Caco-2 (cell line): ENCODE measurements at regions not wholly inside any gene's neighbourhood (a gene's known extent, or its start where the extent isn't known, plus 50 kb on each side); places are given as distances from the start of the nearest gene placed in this dataset.

Experiments
- BruUV-seq: library from RNA; stranded (reverse); fragments of 400-500 nt; replicated peaks from 2 replicates; lab custom pipeline; 2021; lab: Mats Ljungman, UMichigan
- CTCF ChIA-PET: fragments of 300-600 bp; sonication (Branson Sonifier 250); formaldehyde crosslinking; loops from one replicate; lab custom pipeline; 2022; ENCODE audit warnings: antibody characterized with exemption; lab: Charles Lee
- POLR2A ChIA-PET: fragments of 300-600 bp; sonication (Branson Sonifier 250); formaldehyde crosslinking; loops from one replicate; lab custom pipeline; 2022; ENCODE audit warnings: antibody characterized with exemption; lab: Charles Lee
- DNase-seq, 2 experiments: peaks; one replicate each; pipeline versions ENCODE4 v3.0.0 to v3.0.0-alpha.2; 2020 to 2022
- H3K27me3 ChIP-seq: replicated peaks from 2 replicates; pipeline ENCODE4 v1.6.0; 2011; ENCODE audit warnings: low read length; ENCODE audit not compliant: control insufficient read depth, insufficient read depth
- H3K36me3 ChIP-seq: 2 replicates; pipeline ENCODE4 v1.5.1; 2011; ENCODE audit warnings: low read length; ENCODE audit not compliant: control insufficient read depth, insufficient read depth
- H3K4me1 ChIP-seq: fragments of 250-450 bp; sonication (Bioruptor Pico); 2 replicates; pipeline ENCODE4 v1.5.1; 2020; ENCODE audit warnings: mild to moderate bottlenecking
- H3K4me3 ChIP-seq: 2 replicates; pipeline ENCODE4 v1.5.1; 2011; ENCODE audit warnings: low read depth, mild to moderate bottlenecking, control low read depth, low read length
- H3K9me3 ChIP-seq: fragments of 250-450 bp; sonication (Bioruptor Pico); 2 replicates; pipeline ENCODE4 v1.5.1; 2020; ENCODE audit warnings: mild to moderate bottlenecking, moderate library complexity
- H3K27ac Mint-ChIP-seq: one replicate; pipeline ENCODE4 v1.8.0; 2022; ENCODE audit warnings: mixed read lengths; ENCODE audit not compliant: unreplicated experiment
- H3K27me3 Mint-ChIP-seq: one replicate; pipeline ENCODE4 v1.8.0; 2022; ENCODE audit warnings: mixed read lengths; ENCODE audit not compliant: insufficient read depth, unreplicated experiment
- H3K36me3 Mint-ChIP-seq: one replicate; pipeline ENCODE4 v1.8.0; 2022; ENCODE audit warnings: mild to moderate bottlenecking, mixed read lengths; ENCODE audit not compliant: insufficient read depth, unreplicated experiment
- H3K4me1 Mint-ChIP-seq: one replicate; pipeline ENCODE4 v1.8.0; 2022; ENCODE audit warnings: low read depth, mixed read lengths; ENCODE audit not compliant: unreplicated experiment
- H3K4me3 Mint-ChIP-seq: one replicate; pipeline ENCODE4 v1.8.0; 2022; ENCODE audit warnings: mild to moderate bottlenecking, moderate library complexity, mixed read lengths; ENCODE audit not compliant: unreplicated experiment
- H3K9me3 Mint-ChIP-seq: one replicate; pipeline ENCODE4 v1.8.0; 2022; ENCODE audit warnings: mixed read lengths; ENCODE audit not compliant: unreplicated experiment
- intact Hi-C: fragments of 100-400 bp; cut with micrococcal nuclease; formaldehyde crosslinking; loops from one replicate; pipeline ENCODE4 v1.10.0; 2022; ENCODE audit not compliant: unreplicated experiment
- TF ChIP-seq, protein P1 (sequence below), 2 experiments: fragments of 200-600 bp in 1 of 2; IDR thresholded peaks; 1 replicate in 1 of 2; 2 replicates in 1 of 2; pipeline versions ENCODE4 v1.5.1 to v1.8.0; 2011 to 2022; ENCODE audit warnings: antibody characterized with exemption in 1 of 2, control low read depth in 1 of 2, inconsistent platforms in 1 of 2, low read depth in 1 of 2, low read length in 1 of 2, mild to moderate bottlenecking in 1 of 2, moderate library complexity in 1 of 2; ENCODE audit not compliant: insufficient read depth in 1 of 2, severe bottlenecking in 1 of 2, unreplicated experiment in 1 of 2

- Mint-ChIP-seq H3K4me1 (peaks cover 32% of the 10 kb centered on the region), H3K27ac (peak overlapping the region; percentile 84), H3K36me3 (peaks cover 7% of the 10 kb centered on the region), H3K27me3 (no peaks in the 10 kb centered on the region), H3K4me3 (no peak overlapping the region), H3K9me3 (no peaks in the 10 kb centered on the region)
- peaks cover 11% of the 10 kb centered on the region for H3K9me3 ChIP-seq
- peaks cover 53% of the 10 kb centered on the region for H3K4me1 ChIP-seq
- DNase-seq = no peak
- H3K36me3 ChIP-seq = no peaks in the 10 kb centered on the region
- ChIA-PET POLR2A (no interaction called here), CTCF (interaction anchor here (1.0 kb wide), 1 partner anchor 9 kb away, joined by 3 read pairs; no protein-coding TSS in a partner anchor)
- intact Hi-C loops = no loop called here
- no peaks in the 10 kb centered on the region for H3K27me3 ChIP-seq
- no TSS peak for BruUV-seq
- H3K4me3 ChIP-seq = no peak overlapping the region
- TF ChIP-seq, protein P1, sequence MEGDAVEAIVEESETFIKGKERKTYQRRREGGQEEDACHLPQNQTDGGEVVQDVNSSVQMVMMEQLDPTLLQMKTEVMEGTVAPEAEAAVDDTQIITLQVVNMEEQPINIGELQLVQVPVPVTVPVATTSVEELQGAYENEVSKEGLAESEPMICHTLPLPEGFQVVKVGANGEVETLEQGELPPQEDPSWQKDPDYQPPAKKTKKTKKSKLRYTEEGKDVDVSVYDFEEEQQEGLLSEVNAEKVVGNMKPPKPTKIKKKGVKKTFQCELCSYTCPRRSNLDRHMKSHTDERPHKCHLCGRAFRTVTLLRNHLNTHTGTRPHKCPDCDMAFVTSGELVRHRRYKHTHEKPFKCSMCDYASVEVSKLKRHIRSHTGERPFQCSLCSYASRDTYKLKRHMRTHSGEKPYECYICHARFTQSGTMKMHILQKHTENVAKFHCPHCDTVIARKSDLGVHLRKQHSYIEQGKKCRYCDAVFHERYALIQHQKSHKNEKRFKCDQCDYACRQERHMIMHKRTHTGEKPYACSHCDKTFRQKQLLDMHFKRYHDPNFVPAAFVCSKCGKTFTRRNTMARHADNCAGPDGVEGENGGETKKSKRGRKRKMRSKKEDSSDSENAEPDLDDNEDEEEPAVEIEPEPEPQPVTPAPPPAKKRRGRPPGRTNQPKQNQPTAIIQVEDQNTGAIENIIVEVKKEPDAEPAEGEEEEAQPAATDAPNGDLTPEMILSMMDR (IDR thresholded peaks at IDR 0.05; ENCODE audit: insufficient read depth in 1 of 2, low read depth in 1 of 2, low read length in 1 of 2, severe bottlenecking in 1 of 2, unreplicated experiment in 1 of 2) = no peak
Observed at GRCh38 chr3:193852901-193853300, 259.9 kb downstream of the OPA1 start.

DNA sequence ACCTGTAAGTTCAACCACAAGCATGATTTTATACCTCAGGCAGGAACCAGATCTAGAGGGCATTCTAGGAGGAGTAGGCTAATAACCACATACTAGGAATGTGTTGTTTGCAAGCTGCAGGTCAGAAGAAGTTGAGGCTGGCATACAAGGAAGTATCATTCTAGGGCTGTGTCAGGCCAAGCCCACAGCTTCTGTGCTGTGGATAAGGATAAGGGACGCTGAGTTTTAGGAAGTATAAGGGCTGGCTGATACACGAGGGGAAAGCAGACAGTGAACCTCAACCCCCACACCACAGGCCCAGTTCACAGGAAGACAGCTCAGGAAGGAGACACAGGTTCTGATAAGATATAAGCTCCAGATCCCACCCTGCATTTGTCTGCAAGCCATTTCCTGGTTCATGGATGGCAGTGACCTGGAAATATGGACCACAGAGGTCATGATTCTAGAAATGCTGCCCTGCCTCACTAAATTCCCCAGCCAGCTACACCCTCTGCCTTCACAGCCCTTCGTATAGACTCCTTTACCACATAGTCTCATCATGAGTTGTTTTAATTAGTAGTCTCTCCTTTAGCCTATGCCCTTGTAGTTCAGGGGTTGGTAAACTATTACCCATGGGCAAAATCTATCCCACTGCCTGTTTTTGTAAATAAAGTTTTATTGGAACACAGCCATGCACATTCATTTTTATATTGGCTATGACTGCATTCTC, 260.7 kb downstream of the OPA1 start:
- BruUV-seq = no TSS peak
- intact Hi-C loops = no loop called here
- peaks cover 5% of the 10 kb centered on the region for H3K36me3 Mint-ChIP-seq
- no peak for DNase-seq
- H3K4me1 ChIP-seq = peaks cover 53% of the 10 kb centered on the region
- peaks cover 11% of the 10 kb centered on the region for H3K9me3 ChIP-seq
- H3K4me1 Mint-ChIP-seq = peaks cover 30% of the 10 kb centered on the region
- no peaks in the 10 kb centered on the region for H3K9me3 Mint-ChIP-seq
- CTCF ChIA-PET = interaction anchor here (1.0 kb wide), 1 partner anchor 9 kb away, joined by 3 read pairs; no protein-coding TSS in a partner anchor
- H3K4me3 Mint-ChIP-seq = no peak overlapping the region
- no peaks in the 10 kb centered on the region for H3K27me3 Mint-ChIP-seq
- no peaks in the 10 kb centered on the region for H3K36me3 ChIP-seq
- peak overlapping the region; percentile 84 for H3K27ac Mint-ChIP-seq
- no peaks in the 10 kb centered on the region for H3K27me3 ChIP-seq
- TF ChIP-seq, protein P1 (IDR thresholded peaks at IDR 0.05; ENCODE audit: insufficient read depth in 1 of 2, low read depth in 1 of 2, low read length in 1 of 2, severe bottlenecking in 1 of 2, unreplicated experiment in 1 of 2) = no peak
- POLR2A ChIA-PET = no interaction called here
- H3K4me3 ChIP-seq = no peak overlapping the region

DNA sequence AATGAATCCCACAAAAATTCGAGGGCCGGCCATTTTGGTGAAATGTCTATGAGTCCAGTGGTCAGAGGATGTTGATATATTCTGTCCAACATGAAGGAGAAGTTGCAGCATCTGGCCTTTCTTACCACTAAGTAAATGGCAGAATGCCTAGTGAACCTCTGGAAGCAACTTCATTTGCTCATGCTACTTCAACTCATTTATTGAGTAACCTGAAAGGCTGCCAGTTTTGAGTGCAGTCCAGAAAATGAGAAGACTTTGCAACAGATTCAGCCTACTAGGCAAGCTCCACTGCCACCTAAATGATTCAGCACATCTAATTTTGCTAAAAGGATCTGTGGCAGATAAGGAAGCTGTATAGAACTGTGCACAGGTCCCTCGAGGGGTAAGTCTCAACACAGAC, 265.0 kb downstream of the OPA1 start:
- POLR2A ChIA-PET = no interaction called here
- Mint-ChIP-seq H3K36me3 (peaks cover 6% of the 10 kb centered on the region), H3K4me1 (peaks cover 29% of the 10 kb centered on the region), H3K27ac (no peak overlapping the region), H3K27me3 (no peaks in the 10 kb centered on the region), H3K4me3 (no peak overlapping the region), H3K9me3 (peaks cover 12% of the 10 kb centered on the region)
- H3K4me1 ChIP-seq = peaks cover 28% of the 10 kb centered on the region
- intact Hi-C loops = no loop called here
- H3K36me3 ChIP-seq = no peaks in the 10 kb centered on the region
- BruUV-seq = no TSS peak
- CTCF ChIA-PET = no interaction called here
- no peak overlapping the region for H3K4me3 ChIP-seq
- no peaks in the 10 kb centered on the region for H3K9me3 ChIP-seq
- no peak for DNase-seq
- TF ChIP-seq, protein P1 (IDR thresholded peaks at IDR 0.05; ENCODE audit: insufficient read depth in 1 of 2, low read depth in 1 of 2, low read length in 1 of 2, severe bottlenecking in 1 of 2, unreplicated experiment in 1 of 2) = no peak
- no peaks in the 10 kb centered on the region for H3K27me3 ChIP-seq
